Mesendoderm (in vitro differentiated cells): ENCODE measurements at regions not wholly inside any gene's neighbourhood (a gene's known extent, or its start where the extent isn't known, plus 50 kb on each side); places are given as distances from the start of the nearest gene placed in this dataset.

Experiments
- DNase-seq: peaks from one replicate; pipeline ENCODE4 v3.0.0; 2013
- H2AK5ac ChIP-seq: 2 replicates; pipeline ENCODE4 v1.6.1; 2013; ENCODE audit warnings: low read length, inconsistent platforms
- H2BK120ac ChIP-seq: 2 replicates; pipeline ENCODE4 v1.6.1; 2013; ENCODE audit warnings: low read depth, mild to moderate bottlenecking, low read length, moderate library complexity, mixed read lengths
- H2BK15ac ChIP-seq: replicated peaks from 2 replicates; pipeline ENCODE4 v1.6.1; 2013; ENCODE audit warnings: low read depth, mild to moderate bottlenecking, moderate library complexity
- H2BK5ac ChIP-seq: 2 replicates; pipeline ENCODE4 v1.6.1; 2013; ENCODE audit warnings: low read length, inconsistent platforms
- H3K18ac ChIP-seq: 2 replicates; pipeline ENCODE4 v1.6.1; 2013; ENCODE audit warnings: mild to moderate bottlenecking, low read length, mixed read lengths
- H3K23ac ChIP-seq: one replicate; pipeline ENCODE4 v1.6.1; 2013; ENCODE audit warnings: low read length
- H3K27ac ChIP-seq: 2 replicates; pipeline ENCODE4 v1.5.1; 2013; ENCODE audit warnings: low read depth, mild to moderate bottlenecking, inconsistent platforms, low read length, moderate library complexity
- H3K27me3 ChIP-seq: 2 replicates; pipeline ENCODE4 v1.6.1; 2013; ENCODE audit warnings: low read length, control low read depth, mild to moderate bottlenecking, inconsistent platforms; ENCODE audit not compliant: insufficient read depth, poor library complexity
- H3K36me3 ChIP-seq: 2 replicates; pipeline ENCODE4 v1.6.1; 2013; ENCODE audit warnings: low read length, inconsistent platforms; ENCODE audit not compliant: control insufficient read depth, insufficient read depth
- H3K4ac ChIP-seq: one replicate; pipeline ENCODE4 v1.6.1; 2013; ENCODE audit warnings: low read depth, mild to moderate bottlenecking, low read length, moderate library complexity
- H3K4me1 ChIP-seq: 2 replicates; pipeline ENCODE4 v1.6.1; 2013; ENCODE audit warnings: low read depth, low read length, inconsistent platforms; ENCODE audit not compliant: control insufficient read depth
- H3K4me2 ChIP-seq: 2 replicates; pipeline ENCODE4 v1.6.1; 2013; ENCODE audit warnings: low read length
- H3K4me3 ChIP-seq: 2 replicates; pipeline ENCODE4 v1.5.1; 2013; ENCODE audit warnings: mild to moderate bottlenecking, low read length
- H3K56ac ChIP-seq: one replicate; pipeline ENCODE4 v1.6.1; 2013; ENCODE audit warnings: low read length
- H3K79me1 ChIP-seq: 2 replicates; pipeline ENCODE4 v1.6.1; 2013; ENCODE audit warnings: low read length, inconsistent platforms
- H3K79me2 ChIP-seq: 2 replicates; pipeline ENCODE4 v1.6.1; 2013; ENCODE audit warnings: mild to moderate bottlenecking, low read length; ENCODE audit not compliant: control insufficient read depth, insufficient read depth
- H3K9ac ChIP-seq: 2 replicates; pipeline ENCODE4 v1.6.1; 2013; ENCODE audit warnings: low read length, inconsistent platforms
- H4K5ac ChIP-seq: one replicate; pipeline ENCODE4 v1.6.1; 2013; ENCODE audit warnings: low read length
- H4K8ac ChIP-seq: one replicate; pipeline ENCODE4 v1.6.1; 2013; ENCODE audit warnings: low read depth, mild to moderate bottlenecking, control low read depth, low read length, moderate library complexity
- WGBS: extraction: QIAGEN DNeasy Blood & Tissue Kit; methylation state at CpG from one replicate; pipeline ENCODE4 v1.1.7; 2013; ENCODE audit warnings: low lambda C conversion rate, missing lambda C conversion rate; ENCODE audit not compliant: insufficient coverage; ENCODE audit errors: extremely low coverage; 5-methylcytosine and 5-hydroxymethylcytosine counted together

GRCh38 chr6:8187209-8187608, 84.9 kb upstream of the EEF1E1 start:
- Histone ChIP-seq H3K27ac (no peak overlapping the region), H2BK120ac (no peak overlapping the region), H3K9ac (no peak overlapping the region), H3K79me1 (no peaks in the 10 kb centered on the region), H3K4me3 (no peak overlapping the region), H3K4me2 (no peak overlapping the region), H3K4ac (no peak overlapping the region), H3K18ac (no peak overlapping the region), H2BK5ac (no peak overlapping the region), H4K8ac (no peak overlapping the region), H3K4me1 (no peaks in the 10 kb centered on the region), H3K79me2 (no peaks in the 10 kb centered on the region), H3K56ac (no peak overlapping the region), H3K27me3 (no peaks in the 10 kb centered on the region), H3K36me3 (no peaks in the 10 kb centered on the region), H2AK5ac (no peak overlapping the region), H2BK15ac (no peak overlapping the region), H3K23ac (no peak overlapping the region), H4K5ac (no peak overlapping the region)
- no CpG with 5 or more reads among the region's 2 CpGs for WGBS
- DNase-seq, result no peak

GRCh38 chr6:8182902-8183665, 80.7 kb upstream of the EEF1E1 start:
- Histone ChIP-seq H3K9ac (no peak overlapping the region), H3K27me3 (no peaks in the 10 kb centered on the region), H3K4me3 (no peak overlapping the region), H2BK15ac (no peak overlapping the region), H3K27ac (no peak overlapping the region), H3K36me3 (no peaks in the 10 kb centered on the region), H3K23ac (no peak overlapping the region), H3K79me1 (no peaks in the 10 kb centered on the region), H4K5ac (no peak overlapping the region), H3K4ac (no peak overlapping the region), H3K4me2 (no peak overlapping the region), H3K4me1 (peaks cover 2% of the 10 kb centered on the region), H4K8ac (no peak overlapping the region), H2BK5ac (no peak overlapping the region), H2AK5ac (no peak overlapping the region), H2BK120ac (no peak overlapping the region), H3K56ac (no peak overlapping the region), H3K18ac (no peak overlapping the region), H3K79me2 (no peaks in the 10 kb centered on the region)
- WGBS, result no CpG with 5 or more reads among the region's 9 CpGs
- no peak for DNase-seq

DNA sequence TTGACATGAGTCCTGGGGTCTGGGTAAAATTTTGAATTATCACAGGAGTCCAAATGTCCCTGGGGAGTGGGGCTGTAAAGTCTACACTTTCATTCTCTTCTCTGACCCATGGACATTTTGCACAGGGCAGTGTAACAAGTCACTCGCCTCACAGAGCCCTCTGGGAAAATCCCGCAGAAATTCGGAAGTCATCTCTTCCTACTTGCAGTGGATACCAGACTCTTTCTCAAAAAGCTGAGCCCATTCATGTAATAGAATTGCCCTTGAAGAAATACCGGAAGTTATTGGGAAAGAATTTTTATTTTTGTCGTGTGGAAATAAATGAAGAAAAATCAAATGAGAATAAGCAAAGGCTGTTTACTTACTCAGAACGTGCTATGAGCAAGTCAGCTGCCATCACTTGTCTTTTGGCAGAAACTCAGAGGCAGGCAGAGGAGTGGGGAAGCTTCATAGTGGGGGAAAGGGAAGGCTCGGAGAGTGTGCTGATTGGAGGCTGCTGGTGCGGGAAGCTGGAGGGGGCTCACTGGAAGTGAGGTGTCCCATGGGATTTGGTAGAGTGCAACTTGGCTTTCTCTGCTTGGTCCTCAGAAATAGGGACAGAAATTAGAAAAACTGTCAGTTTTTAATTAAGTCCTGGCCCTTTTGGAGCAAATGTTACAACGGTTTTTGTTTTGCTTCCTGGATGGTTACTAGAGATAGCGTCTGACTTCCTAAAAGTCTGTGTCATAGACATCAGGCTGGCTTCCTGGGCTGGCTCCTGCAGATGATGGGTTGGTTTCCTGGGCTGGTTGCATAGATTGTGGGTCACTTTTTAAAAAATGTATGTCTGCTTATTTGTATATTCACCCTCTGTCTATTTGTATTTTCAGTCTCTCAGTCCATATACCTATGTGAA, 79.8 kb upstream of the EEF1E1 start:
- Histone ChIP-seq H3K4me2 (no peak overlapping the region), H3K27ac (no peak overlapping the region), H3K18ac (no peak overlapping the region), H3K23ac (no peak overlapping the region), H3K56ac (no peak overlapping the region), H2BK15ac (no peak overlapping the region), H3K79me2 (no peaks in the 10 kb centered on the region), H3K4me3 (no peak overlapping the region), H4K5ac (no peak overlapping the region), H3K27me3 (no peaks in the 10 kb centered on the region), H2BK5ac (no peak overlapping the region), H2BK120ac (no peak overlapping the region), H3K36me3 (no peaks in the 10 kb centered on the region), H3K9ac (no peak overlapping the region), H3K4me1 (peaks cover 2% of the 10 kb centered on the region), H3K79me1 (no peaks in the 10 kb centered on the region), H2AK5ac (no peak overlapping the region), H3K4ac (no peak overlapping the region), H4K8ac (no peak overlapping the region)
- DNase-seq, result no peak
- WGBS, result no CpG with 5 or more reads among the region's 10 CpGs

GRCh38 chr6:8181160-8181881, 79.0 kb upstream of the EEF1E1 start:
- Histone ChIP-seq H3K4me1 (peaks cover 2% of the 10 kb centered on the region), H3K18ac (no peak overlapping the region), H2AK5ac (no peak overlapping the region), H3K23ac (no peak overlapping the region), H2BK15ac (no peak overlapping the region), H3K27me3 (no peaks in the 10 kb centered on the region), H3K4me2 (no peak overlapping the region), H3K9ac (no peak overlapping the region), H3K4ac (no peak overlapping the region), H3K27ac (peak overlapping the region; percentile 29), H2BK120ac (no peak overlapping the region), H4K5ac (no peak overlapping the region), H3K56ac (peak overlapping the region; percentile 22), H3K79me2 (no peaks in the 10 kb centered on the region), H3K36me3 (no peaks in the 10 kb centered on the region), H4K8ac (no peak overlapping the region), H3K4me3 (no peak overlapping the region), H3K79me1 (no peaks in the 10 kb centered on the region), H2BK5ac (no peak overlapping the region)
- WGBS, result no CpG with 5 or more reads among the region's 2 CpGs
- no peak for DNase-seq

DNA sequence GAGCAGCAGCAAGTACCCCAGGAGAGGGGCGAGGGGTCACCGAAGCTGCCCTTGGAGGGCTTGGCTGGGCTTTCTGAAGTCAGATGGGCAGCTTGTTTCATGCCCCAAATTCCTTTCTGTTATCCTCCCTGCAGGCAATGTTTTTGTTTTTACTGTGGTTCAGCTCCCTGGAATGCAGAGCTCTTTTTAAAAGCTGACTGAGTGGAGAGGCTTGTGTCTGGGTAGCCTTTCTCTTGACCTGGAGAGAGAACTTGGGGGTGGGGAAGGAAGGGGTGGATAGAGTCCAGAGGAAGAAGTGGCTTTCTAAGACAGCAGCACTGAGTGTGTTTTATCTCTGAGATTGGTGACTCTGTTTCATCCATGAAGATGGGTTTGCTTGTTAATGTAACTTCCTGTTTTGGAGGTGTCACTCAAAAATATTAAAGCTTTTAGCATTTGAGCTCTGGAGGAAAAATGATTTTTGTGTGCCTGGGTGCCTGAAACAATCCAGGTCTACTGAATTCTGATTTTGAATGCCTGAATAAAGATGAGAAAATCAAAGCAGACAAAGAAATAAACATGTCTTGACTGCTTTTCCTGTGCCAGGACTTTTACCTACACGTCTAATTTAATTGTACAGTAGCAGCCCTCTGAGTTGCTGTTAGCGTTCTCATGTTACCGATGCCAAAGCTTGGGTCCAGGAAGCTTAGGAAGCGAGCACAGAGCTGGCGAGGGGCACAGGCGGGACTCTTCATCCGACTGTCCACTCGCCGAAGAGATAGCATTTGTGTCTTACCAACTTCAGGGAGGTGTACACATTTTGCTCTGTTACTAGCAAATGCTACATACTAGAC, 78.2 kb upstream of the EEF1E1 start:
- WGBS, result no CpG with 5 or more reads among the region's 11 CpGs
- Histone ChIP-seq H3K4ac (no peak overlapping the region), H2BK15ac (no peak overlapping the region)

More for the DNA sequence above, 78.2 kb upstream of the EEF1E1 start:
- DNase-seq, result peak; percentile 93
- peak overlapping the region; percentile 5 for H4K8ac ChIP-seq
- peak overlapping the region; percentile 71 for H3K18ac ChIP-seq
- H3K79me2 ChIP-seq, result no peaks in the 10 kb centered on the region
- H3K9ac ChIP-seq, result no peak overlapping the region
- peak overlapping the region; percentile 29 for H3K27ac ChIP-seq
- H3K36me3 ChIP-seq, result no peaks in the 10 kb centered on the region
- no peak overlapping the region for H4K5ac ChIP-seq
- H3K4me2 ChIP-seq, result no peak overlapping the region
- no peak overlapping the region for H3K4me3 ChIP-seq
- no peak overlapping the region for H2AK5ac ChIP-seq
- no peaks in the 10 kb centered on the region for H3K27me3 ChIP-seq
- H3K79me1 ChIP-seq, result no peaks in the 10 kb centered on the region
- H2BK120ac ChIP-seq, result no peak overlapping the region
- no peak overlapping the region for H2BK5ac ChIP-seq
- H3K56ac ChIP-seq, result peak overlapping the region; percentile 47
- H3K23ac ChIP-seq, result no peak overlapping the region
- peaks cover 2% of the 10 kb centered on the region for H3K4me1 ChIP-seq
